ENCODE measurements at regions not wholly inside any gene's neighbourhood (a gene's known extent, or its start where the extent isn't known, plus 50 kb on each side); places are given as distances from the start of the nearest gene placed in this dataset.

- no peak for TF ChIP-seq CTCF (IDR thresholded peaks at IDR 0.05)
- TF ChIP-seq POLR2A (IDR thresholded peaks at IDR 0.05): no peak
Observed at GRCh38 chr7:45454771-45455170, 119.4 kb upstream of the ADCY1 start.
